Activated CD8-positive, alpha-beta T cell treated with anti-CD3 and anti-CD28 coated beads, Interleukin-2, amount 10 ng/mL, durations not matched to agents 7 days and 5 days (primary cell): ENCODE measurements at regions not wholly inside any gene's neighbourhood (a gene's known extent, or its start where the extent isn't known, plus 50 kb on each side); places are given as distances from the start of the nearest gene placed in this dataset.

Experiments
- ATAC-seq: fragments of 150-1000 bp; cut with Tn5 transposase; one replicate; pipeline ENCODE4 v1.10.0; 2021; ENCODE audit warnings: moderate library complexity
- CTCF ChIA-PET: fragments of 350-600 bp; sonication (Branson Sonifier 250); formaldehyde crosslinking; loops from one replicate; lab custom pipeline; 2021; ENCODE audit warnings: antibody characterized with exemption; lab: Charles Lee
- POLR2A ChIA-PET: fragments of 350-600 bp; sonication (Branson Sonifier 250); formaldehyde crosslinking; loops from one replicate; lab custom pipeline; 2021; ENCODE audit warnings: antibody characterized with exemption; lab: Charles Lee
- DNase-seq: peaks from one replicate; pipeline ENCODE4 v3.0.0-alpha.2; 2020
- H3K27ac Mint-ChIP-seq: one replicate; pipeline ENCODE4 v1.8.0; 2021; ENCODE audit warnings: mild to moderate bottlenecking, mixed read lengths
- H3K27me3 Mint-ChIP-seq: one replicate; pipeline ENCODE4 v1.8.0; 2021; ENCODE audit warnings: low read depth, mixed read lengths
- H3K36me3 Mint-ChIP-seq: one replicate; pipeline ENCODE4 v1.8.0; 2021; ENCODE audit warnings: low read depth, mixed read lengths
- H3K4me1 Mint-ChIP-seq: one replicate; pipeline ENCODE4 v1.8.0; 2021; ENCODE audit warnings: low read depth, mixed read lengths
- H3K4me3 Mint-ChIP-seq: one replicate; pipeline ENCODE4 v1.8.0; 2021; ENCODE audit warnings: mild to moderate bottlenecking, mixed read lengths
- H3K9me3 Mint-ChIP-seq: one replicate; pipeline ENCODE4 v1.8.0; 2022; ENCODE audit warnings: mixed read lengths; ENCODE audit not compliant: insufficient read depth

DNA sequence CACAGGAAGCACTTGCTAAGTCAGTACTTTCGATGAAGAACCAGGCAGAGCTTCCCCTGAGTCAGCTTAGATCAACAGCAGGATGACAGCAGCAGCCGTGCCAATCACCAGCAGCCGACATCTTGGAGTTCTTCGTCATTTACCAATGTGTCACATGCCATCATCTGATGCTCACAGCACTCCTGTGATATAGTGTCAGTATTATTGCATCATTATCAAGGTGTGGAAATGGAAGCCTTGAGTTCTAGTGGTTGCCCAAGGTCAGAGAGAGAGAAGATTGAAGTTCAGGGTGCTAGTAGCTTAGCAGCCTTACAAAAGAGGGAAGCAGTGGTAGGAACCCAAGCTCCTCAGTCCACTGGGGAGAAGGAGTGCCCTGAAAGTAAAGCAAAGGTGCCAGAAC, 331.5 kb downstream of the ZNF536 start:
- ChIA-PET POLR2A (no interaction called here), CTCF (no interaction called here)
- no peak overlapping the region for H3K4me3 Mint-ChIP-seq
- no peaks in the 10 kb centered on the region for H3K4me1 Mint-ChIP-seq
- no peak for ATAC-seq
- H3K27ac Mint-ChIP-seq = no peak overlapping the region
- no peaks in the 10 kb centered on the region for H3K27me3 Mint-ChIP-seq
- no peak for DNase-seq
- no peaks in the 10 kb centered on the region for H3K36me3 Mint-ChIP-seq
- no peaks in the 10 kb centered on the region for H3K9me3 Mint-ChIP-seq

DNA sequence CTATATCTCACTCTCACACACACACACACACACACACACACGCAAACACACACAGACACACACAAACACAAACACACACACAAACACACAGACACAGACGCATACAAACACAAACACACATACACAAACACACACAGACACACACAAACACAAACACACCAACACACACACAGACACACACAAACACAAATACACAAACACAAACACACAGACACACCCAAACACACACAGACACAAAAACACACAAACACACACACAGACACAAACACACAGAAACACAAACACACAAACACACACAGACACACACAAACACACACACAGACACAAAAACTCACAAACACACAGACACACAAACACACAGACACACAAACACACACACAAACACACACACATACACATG, 329.0 kb downstream of the ZNF536 start:
- ChIA-PET CTCF (no interaction called here), POLR2A (no interaction called here)
- Mint-ChIP-seq H3K9me3 (no peaks in the 10 kb centered on the region), H3K27me3 (no peaks in the 10 kb centered on the region), H3K27ac (no peak overlapping the region), H3K36me3 (no peaks in the 10 kb centered on the region), H3K4me1 (no peaks in the 10 kb centered on the region), H3K4me3 (no peak overlapping the region)
- DNase-seq (no peak), ATAC-seq (no peak)

DNA sequence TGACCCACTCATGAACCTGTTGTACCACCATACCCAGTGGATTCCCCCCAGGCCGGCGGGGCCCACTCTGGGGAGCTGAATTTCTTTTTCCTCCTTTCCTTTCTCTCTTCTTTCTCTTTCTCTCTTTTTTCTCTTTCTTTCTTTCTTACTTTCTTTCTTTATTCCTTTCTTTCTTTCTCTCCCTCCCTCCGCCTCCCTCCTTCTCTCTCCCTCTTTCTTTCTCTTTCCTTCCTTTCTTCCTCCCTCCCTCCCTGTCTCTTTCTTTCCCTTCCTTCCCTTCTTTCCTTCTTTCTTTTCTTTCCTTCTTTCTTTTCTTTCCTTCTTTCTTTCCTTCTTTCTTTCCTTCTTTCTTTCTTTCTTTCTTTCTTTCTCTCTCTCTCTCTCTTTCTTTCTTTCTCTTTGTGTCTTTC, 327.7 kb downstream of the ZNF536 start:
- Mint-ChIP-seq H3K27ac (no peak overlapping the region), H3K27me3 (no peaks in the 10 kb centered on the region), H3K4me1 (no peaks in the 10 kb centered on the region), H3K4me3 (no peak overlapping the region), H3K9me3 (no peaks in the 10 kb centered on the region), H3K36me3 (no peaks in the 10 kb centered on the region)
- ChIA-PET CTCF (no interaction called here), POLR2A (no interaction called here)
- DNase-seq (no peak), ATAC-seq (no peak)

DNA sequence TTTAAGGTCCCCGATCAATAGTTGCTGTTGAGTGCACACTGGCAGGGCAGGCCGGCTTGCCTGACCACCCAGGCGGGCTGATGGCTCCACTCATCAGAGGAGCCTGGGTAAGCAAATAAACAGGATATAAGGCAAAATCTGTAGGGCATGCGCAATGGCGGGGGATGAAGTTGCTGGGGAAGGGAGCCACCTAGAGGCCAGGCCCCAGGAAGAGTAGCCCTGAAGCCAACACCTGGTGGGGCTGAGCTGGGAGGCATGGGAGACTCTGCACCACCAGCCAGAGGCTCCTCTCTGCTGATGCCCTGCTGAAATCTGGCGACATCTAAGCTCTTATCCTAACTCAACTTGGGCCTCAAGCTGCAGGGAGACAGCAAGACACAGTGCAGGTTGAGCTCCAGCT, 324.3 kb downstream of the ZNF536 start:
- H3K4me1 Mint-ChIP-seq = no peaks in the 10 kb centered on the region
- CTCF ChIA-PET = interaction anchor here (1.0 kb wide), 1 partner anchor 11 kb away, joined by 3 read pairs; no protein-coding TSS in a partner anchor
- H3K27ac Mint-ChIP-seq = no peak overlapping the region
- peaks cover 19% of the 10 kb centered on the region for H3K27me3 Mint-ChIP-seq
- no peak overlapping the region for H3K4me3 Mint-ChIP-seq
- ATAC-seq (no peak), DNase-seq (no peak)
- no peaks in the 10 kb centered on the region for H3K36me3 Mint-ChIP-seq
- H3K9me3 Mint-ChIP-seq = no peaks in the 10 kb centered on the region
- POLR2A ChIA-PET = no interaction called here

DNA sequence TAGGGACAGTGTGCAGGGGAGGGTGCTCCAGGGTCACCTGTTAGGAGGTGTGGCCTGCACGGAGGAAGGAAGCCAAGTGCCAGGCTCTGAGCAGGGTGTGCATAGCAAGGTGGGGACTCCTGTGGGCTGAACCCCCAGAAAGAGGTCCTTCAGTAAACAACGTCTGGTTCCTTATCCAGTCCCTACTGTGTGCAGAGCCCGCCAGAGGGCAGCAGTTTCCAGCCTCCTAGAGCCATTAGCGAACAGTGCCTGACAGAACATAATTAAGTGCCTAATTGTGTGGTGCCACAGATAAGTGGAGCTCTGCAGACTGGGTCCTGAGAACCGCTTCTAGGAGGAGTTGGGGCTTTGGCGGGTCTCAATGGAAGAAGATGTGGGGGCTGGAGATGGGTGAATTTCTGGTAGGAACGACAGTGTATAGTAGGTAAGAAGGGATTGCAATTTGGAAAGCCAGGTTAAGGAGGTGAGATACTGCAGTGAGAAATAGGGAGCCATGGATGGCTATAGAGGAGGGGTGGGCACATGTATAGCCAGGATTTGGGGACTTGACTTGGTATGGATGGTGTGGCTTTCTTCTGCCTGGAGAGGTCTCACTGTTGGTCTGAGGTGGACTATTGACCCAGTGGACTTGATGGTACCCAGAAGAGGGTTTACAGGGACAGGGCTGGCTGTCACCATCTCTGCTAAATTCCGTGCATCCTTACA, 323.1 kb downstream of the ZNF536 start:
- no peak for ATAC-seq
- DNase-seq = no peak
- no peaks in the 10 kb centered on the region for H3K4me1 Mint-ChIP-seq
- no peaks in the 10 kb centered on the region for H3K9me3 Mint-ChIP-seq
- H3K4me3 Mint-ChIP-seq = no peak overlapping the region
- POLR2A ChIA-PET = no interaction called here
- H3K36me3 Mint-ChIP-seq = no peaks in the 10 kb centered on the region
- H3K27me3 Mint-ChIP-seq = peaks cover 25% of the 10 kb centered on the region
- CTCF ChIA-PET = no interaction called here
- H3K27ac Mint-ChIP-seq = no peak overlapping the region

DNA sequence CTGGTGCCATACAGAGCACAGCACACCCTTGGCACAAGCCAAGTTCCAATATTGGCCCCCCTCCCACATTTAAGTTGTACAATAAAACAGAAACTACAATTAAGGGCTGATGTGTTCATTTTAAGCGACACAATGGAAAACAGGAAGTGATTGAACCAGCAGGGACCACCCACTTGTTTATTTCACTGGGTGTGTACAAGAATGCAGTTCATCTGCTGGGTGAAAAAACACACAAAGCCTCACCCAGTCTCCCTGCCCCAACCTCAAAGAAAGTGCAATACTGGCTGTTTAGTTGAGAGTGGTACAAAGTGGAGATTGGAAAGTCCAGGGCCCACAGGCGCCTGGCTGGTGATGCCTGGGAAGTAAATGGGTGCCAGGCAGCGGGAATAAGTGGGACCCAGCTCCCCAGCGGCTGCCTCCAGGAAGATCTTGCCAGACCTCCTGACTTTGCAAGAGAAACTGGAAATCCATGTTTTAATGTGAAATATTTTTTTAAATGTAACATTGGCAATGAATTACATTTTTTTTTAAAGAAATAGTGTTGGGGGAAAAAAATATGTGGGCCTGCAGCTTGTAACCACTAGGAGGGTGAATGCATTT, 322.1 kb downstream of the ZNF536 start:
- Mint-ChIP-seq H3K9me3 (no peaks in the 10 kb centered on the region), H3K27ac (no peak overlapping the region), H3K36me3 (no peaks in the 10 kb centered on the region), H3K4me3 (no peak overlapping the region), H3K4me1 (no peaks in the 10 kb centered on the region), H3K27me3 (peaks cover 28% of the 10 kb centered on the region)
- ATAC-seq = no peak
- no peak for DNase-seq
- ChIA-PET POLR2A (no interaction called here), CTCF (interaction anchor here (0.8 kb wide), 1 partner anchor 28 kb away, joined by 3 read pairs; no protein-coding TSS in a partner anchor)

DNA sequence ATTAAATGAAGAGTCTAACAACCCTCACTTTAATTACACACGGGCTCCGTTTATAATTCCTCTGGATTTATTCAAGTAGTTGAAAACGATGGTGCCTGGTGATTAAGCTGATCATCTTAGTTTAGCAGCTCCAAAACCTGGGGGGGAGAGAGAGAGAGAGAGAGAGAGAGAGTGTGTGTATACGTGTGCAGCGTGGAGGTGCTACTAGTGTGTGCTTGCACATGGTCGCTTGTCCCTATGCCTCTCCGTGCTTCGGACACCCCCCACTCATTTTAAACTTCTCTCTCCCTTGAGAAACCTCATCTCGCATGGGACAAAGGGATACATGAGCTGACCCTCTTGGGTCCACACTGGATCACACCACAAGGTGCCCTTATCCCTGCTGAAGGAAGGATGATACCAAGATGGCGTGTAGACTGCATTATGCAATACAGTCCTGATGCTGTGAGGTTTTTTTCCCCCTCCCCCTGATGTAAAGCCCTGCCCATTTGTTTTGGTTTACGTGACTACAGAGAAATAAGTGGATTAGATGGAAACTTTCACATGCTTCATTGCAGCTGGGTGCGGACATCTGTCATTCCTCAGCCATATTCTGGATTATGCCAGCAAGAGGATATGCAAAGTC, 320.8 kb downstream of the ZNF536 start:
- Mint-ChIP-seq H3K27me3 (peaks cover 30% of the 10 kb centered on the region), H3K27ac (no peak overlapping the region), H3K36me3 (no peaks in the 10 kb centered on the region), H3K4me1 (no peaks in the 10 kb centered on the region), H3K9me3 (no peaks in the 10 kb centered on the region), H3K4me3 (no peak overlapping the region)
- no peak for DNase-seq
- ChIA-PET CTCF (interaction anchor here (0.8 to 1.6 kb wide), 2 partner anchors 10 to 26 kb away, joined by 3 to 6 read pairs; no protein-coding TSS in a partner anchor), POLR2A (interaction anchor here (0.6 kb wide), 1 partner anchor 37 kb away, joined by 3 read pairs; no protein-coding TSS in a partner anchor)
- ATAC-seq = no peak

DNA sequence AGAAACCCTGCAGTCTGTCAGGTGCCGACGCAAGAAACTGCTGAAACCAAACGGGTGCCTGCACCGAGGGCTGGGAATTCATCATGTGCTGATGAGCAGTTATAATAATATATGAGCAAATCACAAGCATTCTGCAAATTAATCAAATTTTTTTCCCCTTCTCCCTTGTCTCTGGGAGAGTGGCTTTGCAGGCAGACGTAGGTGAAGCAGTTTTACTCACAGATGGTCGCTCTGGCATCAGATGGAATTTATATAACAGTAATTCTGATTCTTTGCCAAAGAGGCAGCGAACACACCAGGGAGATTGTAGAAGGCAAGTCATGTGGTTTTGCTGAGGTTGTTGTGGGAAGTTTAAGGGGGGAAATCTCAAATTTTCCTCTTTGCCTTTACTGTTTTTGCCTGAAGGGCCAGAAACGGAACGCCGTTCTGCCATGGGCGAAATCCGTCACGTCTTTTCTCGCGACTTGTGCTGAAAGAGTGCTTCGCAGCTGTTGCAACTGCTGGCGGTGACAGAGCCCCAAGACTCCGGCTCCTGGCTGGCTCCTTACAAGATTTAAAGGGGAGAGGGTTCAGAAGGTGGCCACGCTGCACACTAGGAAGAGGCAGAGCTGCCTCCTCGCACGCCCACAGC, 320.1 kb downstream of the ZNF536 start:
- Mint-ChIP-seq H3K4me1 (no peaks in the 10 kb centered on the region), H3K27ac (no peak overlapping the region), H3K27me3 (peaks cover 33% of the 10 kb centered on the region), H3K36me3 (no peaks in the 10 kb centered on the region), H3K4me3 (no peak overlapping the region), H3K9me3 (no peaks in the 10 kb centered on the region)
- ChIA-PET POLR2A (no interaction called here), CTCF (interaction anchor here (1.6 kb wide), 1 partner anchor 10 kb away, joined by 6 read pairs; no protein-coding TSS in a partner anchor)
- no peak for ATAC-seq
- DNase-seq = no peak

DNA sequence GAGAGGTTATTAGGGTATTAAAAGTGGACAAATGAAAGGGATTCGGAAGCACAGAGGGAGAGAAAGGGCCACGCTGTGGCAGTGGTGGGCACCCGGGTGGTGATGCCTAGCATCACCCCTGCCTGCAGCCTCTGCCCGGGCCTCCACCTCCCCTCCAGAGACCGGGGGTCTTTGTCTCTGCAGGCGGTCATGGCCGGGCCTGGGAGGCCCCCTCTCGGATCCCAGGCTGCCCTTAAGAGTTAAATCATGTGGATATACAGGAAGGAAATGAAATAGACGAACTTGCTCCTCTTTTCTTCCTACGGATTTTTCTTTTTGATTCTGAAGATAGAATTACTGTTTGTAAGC, 319.6 kb downstream of the ZNF536 start:
- ATAC-seq (no peak), DNase-seq (no peak)
- H3K36me3 Mint-ChIP-seq = no peaks in the 10 kb centered on the region
- H3K4me1 Mint-ChIP-seq = no peaks in the 10 kb centered on the region
- no peak overlapping the region for H3K27ac Mint-ChIP-seq
- H3K9me3 Mint-ChIP-seq = no peaks in the 10 kb centered on the region
- H3K4me3 Mint-ChIP-seq = no peak overlapping the region
- H3K27me3 Mint-ChIP-seq = peaks cover 35% of the 10 kb centered on the region
- CTCF ChIA-PET = no interaction called here
- POLR2A ChIA-PET = no interaction called here

DNA sequence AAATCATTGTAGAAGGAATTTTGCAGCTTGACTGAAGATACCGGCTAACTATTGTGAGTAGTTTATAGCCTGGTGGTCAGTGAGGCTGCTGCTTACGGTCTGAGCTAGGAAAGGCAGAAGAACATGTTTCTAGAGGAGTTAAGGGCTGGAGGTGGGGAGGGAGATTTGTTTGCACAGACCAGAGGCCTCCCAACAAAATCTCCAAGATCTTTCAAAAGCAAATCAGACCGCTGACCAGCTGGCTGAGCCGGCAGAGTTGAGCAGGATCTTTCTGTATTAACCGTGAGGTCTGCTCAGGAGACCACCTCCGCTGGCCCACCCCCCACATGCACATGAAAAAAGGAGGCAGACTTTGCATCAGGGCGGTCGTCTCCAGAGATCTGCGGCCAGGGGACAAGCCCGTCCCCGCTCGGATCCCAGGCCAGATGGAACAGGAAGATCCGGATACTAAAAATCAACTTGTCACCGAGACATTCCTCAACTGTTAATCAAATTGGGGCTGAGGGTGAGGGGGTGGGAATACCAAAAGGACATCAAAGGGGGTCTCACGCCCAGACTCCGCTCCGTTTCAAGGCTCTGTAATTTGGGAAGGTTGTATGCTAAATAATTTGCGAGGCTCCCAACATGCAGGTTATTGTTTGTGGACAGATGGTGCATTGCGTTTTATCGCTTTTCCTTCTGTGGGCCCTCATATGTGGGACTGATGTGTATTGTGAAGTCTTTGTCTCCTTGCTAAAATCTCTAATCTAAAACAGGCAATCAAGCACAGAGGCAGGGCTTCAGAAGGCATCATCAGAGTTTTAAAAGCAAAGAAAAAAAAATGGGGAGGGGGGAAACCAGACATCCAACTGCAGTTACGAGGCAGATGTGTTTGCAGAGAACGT, 319.0 kb downstream of the ZNF536 start:
- H3K27ac Mint-ChIP-seq = no peak overlapping the region
- ATAC-seq = no peak

DNA sequence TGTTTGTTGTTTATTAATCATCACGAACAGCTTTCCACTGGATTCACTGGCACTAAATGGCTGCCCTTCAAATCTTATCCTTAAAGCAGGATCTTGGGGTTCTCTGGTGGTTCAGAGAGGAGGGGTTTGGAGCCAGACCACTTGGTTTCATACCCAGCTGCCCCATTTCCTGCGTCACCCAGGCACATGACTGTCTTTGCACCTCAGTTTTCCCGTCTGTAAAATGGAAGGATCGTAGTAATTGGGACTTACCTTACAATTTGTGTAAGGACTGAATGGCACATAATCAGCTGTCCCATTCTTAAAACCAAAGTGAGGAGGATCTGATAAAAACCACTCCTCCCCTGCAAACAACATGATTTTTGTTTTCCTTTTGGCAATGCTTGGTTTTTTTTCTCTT, 318.3 kb downstream of the ZNF536 start:
- Mint-ChIP-seq H3K36me3 (no peaks in the 10 kb centered on the region), H3K9me3 (no peaks in the 10 kb centered on the region), H3K4me3 (no peak overlapping the region), H3K27ac (no peak overlapping the region), H3K27me3 (peaks cover 36% of the 10 kb centered on the region), H3K4me1 (no peaks in the 10 kb centered on the region)
- ChIA-PET CTCF (no interaction called here), POLR2A (no interaction called here)
- DNase-seq (no peak), ATAC-seq (no peak)

More for the DNA sequence above, 319.0 kb downstream of the ZNF536 start:
- H3K4me1 Mint-ChIP-seq = no peaks in the 10 kb centered on the region
- ChIA-PET POLR2A (no interaction called here), CTCF (no interaction called here)
- no peak overlapping the region for H3K4me3 Mint-ChIP-seq
- no peaks in the 10 kb centered on the region for H3K36me3 Mint-ChIP-seq
- H3K27me3 Mint-ChIP-seq = peaks cover 36% of the 10 kb centered on the region
- H3K9me3 Mint-ChIP-seq = no peaks in the 10 kb centered on the region
- DNase-seq = no peak
